ENCODE measurements at regions not wholly inside any gene's neighbourhood (a gene's known extent, or its start where the extent isn't known, plus 50 kb on each side); places are given as distances from the start of the nearest gene placed in this dataset.

- no peak overlapping the region for H3K4me3 ChIP-seq (replicated peaks in 1 of 2; ENCODE audit: low read depth in 2 of 2, low read length in 2 of 2)
- TF ChIP-seq CTCF (IDR thresholded peaks at IDR 0.05; ENCODE audit: low read depth, low read length), result no peak
- no peak for DNase-seq (ENCODE audit: low read depth in 2 of 2)
Observed at GRCh38 chr4:117434424-117434823, 349.0 kb upstream of the TRAM1L1 start.

- DNase-seq (ENCODE audit: low read depth in 2 of 2), result no peak
- H3K4me3 ChIP-seq (replicated peaks in 1 of 2; ENCODE audit: low read depth in 2 of 2, low read length in 2 of 2), result no peak overlapping the region
- no peak for TF ChIP-seq CTCF (IDR thresholded peaks at IDR 0.05; ENCODE audit: low read depth, low read length)
Observed at GRCh38 chr4:117447925-117448324, 362.5 kb upstream of the TRAM1L1 start.

DNA sequence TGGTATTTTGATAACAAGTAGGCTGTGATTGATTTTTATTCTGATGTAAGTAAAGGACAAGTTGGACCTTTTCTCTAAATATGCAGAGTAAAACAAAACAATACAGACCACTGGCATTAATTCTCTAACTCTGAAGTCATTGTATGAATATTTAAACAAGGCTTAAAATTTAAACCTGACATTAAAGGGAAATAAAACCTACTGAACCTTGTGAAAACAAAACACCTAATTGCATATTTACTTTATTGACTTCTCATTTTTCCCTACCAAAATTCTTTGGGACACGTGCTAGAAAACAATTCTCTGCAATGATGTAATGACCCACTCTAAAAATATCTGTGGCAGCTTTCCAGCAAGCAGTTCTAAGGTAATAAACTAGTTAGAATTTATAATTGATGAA lies 369.7 kb upstream of the TRAM1L1 start:
- no peak overlapping the region for H3K4me3 ChIP-seq (replicated peaks in 1 of 2; ENCODE audit: low read depth in 2 of 2, low read length in 2 of 2)
- TF ChIP-seq CTCF (IDR thresholded peaks at IDR 0.05; ENCODE audit: low read depth, low read length), result no peak
- DNase-seq (ENCODE audit: low read depth in 2 of 2), result no peak

DNA sequence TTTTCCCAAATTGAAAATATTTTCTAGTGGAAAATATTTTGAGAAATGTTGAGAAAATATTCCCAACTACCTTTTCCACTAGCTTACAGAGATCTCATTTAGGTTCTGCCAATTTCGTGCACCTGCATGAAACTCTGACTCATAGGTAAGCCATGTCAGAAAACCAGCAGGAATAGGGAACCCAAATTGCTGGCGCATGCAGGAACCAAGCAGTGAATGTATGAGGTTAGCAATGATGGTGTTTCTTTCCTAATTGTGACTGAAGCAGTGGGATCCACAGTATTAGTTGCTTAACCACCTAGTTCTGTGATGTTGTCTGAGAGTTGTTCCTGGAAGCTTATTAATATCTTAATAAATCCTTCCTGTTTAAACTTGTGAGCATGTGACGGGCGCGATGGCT lies 381.0 kb upstream of the TRAM1L1 start:
- H3K4me3 ChIP-seq (replicated peaks in 1 of 2; ENCODE audit: low read depth in 2 of 2, low read length in 2 of 2), result no peak overlapping the region
- no peak for TF ChIP-seq CTCF (IDR thresholded peaks at IDR 0.05; ENCODE audit: low read depth, low read length)
- no peak for DNase-seq (ENCODE audit: low read depth in 2 of 2)

GRCh38 chr4:117467404-117467803 lies 382.0 kb upstream of the TRAM1L1 start:
- DNase-seq (ENCODE audit: low read depth in 2 of 2), result no peak
- H3K4me3 ChIP-seq (replicated peaks in 1 of 2; ENCODE audit: low read depth in 2 of 2, low read length in 2 of 2), result no peak overlapping the region
- no peak for TF ChIP-seq CTCF (IDR thresholded peaks at IDR 0.05; ENCODE audit: low read depth, low read length)

- H3K4me3 ChIP-seq (replicated peaks in 1 of 2; ENCODE audit: low read depth in 2 of 2, low read length in 2 of 2), result no peak overlapping the region
- DNase-seq (ENCODE audit: low read depth in 2 of 2), result no peak
- no peak for TF ChIP-seq CTCF (IDR thresholded peaks at IDR 0.05; ENCODE audit: low read depth, low read length)
Observed at GRCh38 chr4:117474987-117475386, 389.6 kb upstream of the TRAM1L1 start.

- no peak overlapping the region for H3K4me3 ChIP-seq (replicated peaks in 1 of 2; ENCODE audit: low read depth in 2 of 2, low read length in 2 of 2)
- no peak for DNase-seq (ENCODE audit: low read depth in 2 of 2)
- TF ChIP-seq CTCF (IDR thresholded peaks at IDR 0.05; ENCODE audit: low read depth, low read length), result no peak
Observed at GRCh38 chr4:117477925-117478324, 392.5 kb upstream of the TRAM1L1 start.
